ENCODE measurements at regions not wholly inside any gene's neighbourhood (a gene's known extent, or its start where the extent isn't known, plus 50 kb on each side); places are given as distances from the start of the nearest gene placed in this dataset.

GRCh38 chr9:13807118-13807517, 506.8 kb downstream of the NFIB start:
- TF ChIP-seq CTCF (IDR thresholded peaks at IDR 0.05 in 2 of 3, conservative IDR thresholded peaks at IDR 0.05 in 1 of 3; ENCODE audit: control insufficient read depth in 2 of 3, extremely low read depth in 1 of 3, insufficient read depth in 1 of 3, low read depth in 3 of 3, low read length in 3 of 3) (no peak), USF2 (IDR thresholded peaks at IDR 0.05; ENCODE audit: borderline replicate concordance, low read depth, low read length) (no peak), RFX5 (IDR thresholded peaks at IDR 0.05; ENCODE audit: low read depth, low read length) (no peak), JUNB (IDR thresholded peaks at IDR 0.05) (no peak), POLR2A (IDR thresholded peaks at IDR 0.05; ENCODE audit: low read depth, low read length) (no peak), TAF1 (IDR thresholded peaks at IDR 0.05; ENCODE audit: borderline replicate concordance, low read depth, low read length) (no peak), CREB1 (IDR thresholded peaks at IDR 0.05; ENCODE audit: low read depth) (no peak), MTA3 (IDR thresholded peaks at IDR 0.05; ENCODE audit: borderline replicate concordance, low read length) (no peak), SMAD1 (IDR thresholded peaks at IDR 0.05; ENCODE audit: low read depth, partially characterized antibody) (no peak), CBX5 (IDR thresholded peaks at IDR 0.05; ENCODE audit: low read depth) (no peak), NRF1 (conservative IDR thresholded peaks at IDR 0.05; ENCODE audit: low read depth, low read length) (no peak)
